Esophagus squamous epithelium (tissue), 5 donors: ENCODE measurements at regions not wholly inside any gene's neighbourhood (a gene's known extent, or its start where the extent isn't known, plus 50 kb on each side); places are given as distances from the start of the nearest gene placed in this dataset.

Source experiments
- DNase-seq: peaks from one replicate; lab custom pipeline; 2025; lab: John Stamatoyannopoulos, UW
- H3K27ac ChIP-seq, 4 donors: fragments of 200-600 bp; sonication (generic); one replicate each; pipeline ENCODE4 v1.5.1; 2016 to 2019; ENCODE audit warnings: mild to moderate bottlenecking in 1 of 4
- H3K27me3 ChIP-seq, 4 donors: fragments of 200-600 bp; sonication (generic); 1 replicate in 3 of 4; 2 replicates in 1 of 4; pipeline versions ENCODE4 v1.5.1 to v1.6.0; 2017 to 2021; ENCODE audit warnings: antibody characterized with exemption in 1 of 4
- H3K36me3 ChIP-seq, 3 donors: fragments of 200-600 bp; sonication (generic); one replicate each; pipeline ENCODE4 v1.5.1; 2016 to 2019
- H3K4me1 ChIP-seq, 3 donors: fragments of 200-600 bp; sonication (generic); one replicate each; pipeline ENCODE4 v1.5.1; 2017 to 2019
- H3K4me3 ChIP-seq, 4 donors: fragments of 200-600 bp; sonication (generic); 1 replicate in 3 of 4; 2 replicates in 1 of 4; pipeline ENCODE4 v1.5.1; 2016 to 2019; ENCODE audit warnings: mild to moderate bottlenecking in 2 of 4, moderate library complexity in 1 of 4
- H3K9me3 ChIP-seq, 3 donors: fragments of 200-600 bp; sonication (generic); one replicate each; pipeline ENCODE4 v1.5.1; 2016 to 2019
- POLR2A ChIP-seq, 4 donors: fragments of 450-650 bp; IDR thresholded peaks; one replicate each; pipeline ENCODE4 v1.6.1; 2017; ENCODE audit warnings: antibody characterized with exemption in 4 of 4, mild to moderate bottlenecking in 4 of 4, moderate library complexity in 3 of 4
- WGBS, 2 donors: methylation state at CpG; one replicate each; pipeline ENCODE4 v1.1.5; 2018; 5-methylcytosine and 5-hydroxymethylcytosine counted together
- intact Hi-C: fragments of 100-400 bp; cut with DNase I; formaldehyde crosslinking; loops from one replicate; pipeline ENCODE4 v1.15.0; 2022
- TF ChIP-seq, protein P1 (sequence below), 6 experiments: fragments of 450-650 bp in 4 of 6; fragments of 200-600 bp in 2 of 6; sonication (generic) in 2 of 6; IDR thresholded peaks; one replicate each; pipeline ENCODE4 v1.5.1; 2016 to 2019; ENCODE audit warnings: antibody characterized with exemption in 6 of 6, mild to moderate bottlenecking in 4 of 6, moderate library complexity in 4 of 6
- donor health status: DM: yes; HTN: yes; CAD: no.

DNA sequence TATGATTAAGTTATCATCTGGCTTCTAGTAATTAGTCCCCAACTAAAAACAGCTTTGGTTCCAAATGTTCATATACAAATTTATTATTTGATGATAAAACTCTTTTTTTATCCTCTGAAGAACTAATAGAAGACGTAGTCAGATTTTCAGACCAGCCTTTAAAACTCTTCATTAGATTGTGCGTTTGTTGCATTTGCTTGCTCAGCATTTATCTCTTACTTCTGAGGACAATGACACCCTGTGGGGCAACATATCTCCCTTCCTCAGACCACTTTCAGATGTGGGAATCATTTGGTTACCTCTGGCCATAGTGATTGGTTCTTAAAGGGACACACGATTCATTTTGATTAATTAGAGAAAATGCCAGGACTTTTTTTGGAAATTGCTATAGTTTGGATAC lies 481.8 kb downstream of the HAO1 start:
- DNase-seq: no peak
- H3K27ac ChIP-seq: no peak overlapping the region
- WGBS, 2 donors: 76 to 91% methylated on average over 3 of the region's 3 CpGs
- TF ChIP-seq POLR2A (IDR thresholded peaks at IDR 0.05): no peak
- TF ChIP-seq, protein P1, sequence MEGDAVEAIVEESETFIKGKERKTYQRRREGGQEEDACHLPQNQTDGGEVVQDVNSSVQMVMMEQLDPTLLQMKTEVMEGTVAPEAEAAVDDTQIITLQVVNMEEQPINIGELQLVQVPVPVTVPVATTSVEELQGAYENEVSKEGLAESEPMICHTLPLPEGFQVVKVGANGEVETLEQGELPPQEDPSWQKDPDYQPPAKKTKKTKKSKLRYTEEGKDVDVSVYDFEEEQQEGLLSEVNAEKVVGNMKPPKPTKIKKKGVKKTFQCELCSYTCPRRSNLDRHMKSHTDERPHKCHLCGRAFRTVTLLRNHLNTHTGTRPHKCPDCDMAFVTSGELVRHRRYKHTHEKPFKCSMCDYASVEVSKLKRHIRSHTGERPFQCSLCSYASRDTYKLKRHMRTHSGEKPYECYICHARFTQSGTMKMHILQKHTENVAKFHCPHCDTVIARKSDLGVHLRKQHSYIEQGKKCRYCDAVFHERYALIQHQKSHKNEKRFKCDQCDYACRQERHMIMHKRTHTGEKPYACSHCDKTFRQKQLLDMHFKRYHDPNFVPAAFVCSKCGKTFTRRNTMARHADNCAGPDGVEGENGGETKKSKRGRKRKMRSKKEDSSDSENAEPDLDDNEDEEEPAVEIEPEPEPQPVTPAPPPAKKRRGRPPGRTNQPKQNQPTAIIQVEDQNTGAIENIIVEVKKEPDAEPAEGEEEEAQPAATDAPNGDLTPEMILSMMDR (IDR thresholded peaks at IDR 0.05): no peak
- H3K27me3 ChIP-seq: no peaks in the 10 kb centered on the region
- H3K4me1 ChIP-seq: no peaks in the 10 kb centered on the region
- H3K4me3 ChIP-seq: no peak overlapping the region
- H3K9me3 ChIP-seq: no peaks in the 10 kb centered on the region
- no peaks in the 10 kb centered on the region for H3K36me3 ChIP-seq
- intact Hi-C loops: no loop called here

DNA sequence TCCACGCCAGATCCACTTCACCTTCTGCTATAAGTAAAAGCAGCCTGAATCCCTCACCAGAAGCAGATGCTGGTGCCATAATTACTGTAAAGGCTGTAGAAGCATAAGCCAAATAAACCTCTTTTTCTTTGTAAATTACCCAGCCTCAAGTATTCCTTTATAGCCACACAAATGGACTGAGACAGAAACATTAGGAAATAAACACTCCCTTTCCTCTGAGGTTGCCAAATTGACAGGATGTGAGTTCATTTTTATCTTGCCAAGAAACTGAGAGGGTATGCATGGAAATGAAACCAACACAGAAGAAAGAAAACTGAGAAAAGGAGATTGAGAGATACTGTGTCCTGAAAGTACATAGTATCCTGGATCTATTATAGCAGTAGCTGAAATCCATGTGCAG lies 481.2 kb downstream of the HAO1 start:
- Histone ChIP-seq H3K36me3 (no peaks in the 10 kb centered on the region), H3K9me3 (no peaks in the 10 kb centered on the region), H3K27me3 (no peaks in the 10 kb centered on the region), H3K4me1 (no peaks in the 10 kb centered on the region), H3K27ac (no peak overlapping the region), H3K4me3 (no peak overlapping the region)
- TF ChIP-seq, protein P1 (IDR thresholded peaks at IDR 0.05): no peak
- no peak for TF ChIP-seq POLR2A (IDR thresholded peaks at IDR 0.05)
- WGBS, 2 donors: 64 to 78% methylated on average over 1 of the region's 1 CpG
- intact Hi-C loops: no loop called here
- DNase-seq: no peak

- no peak overlapping the region for H3K4me3 ChIP-seq
- no peak for DNase-seq
- no peak overlapping the region for H3K27ac ChIP-seq
- TF ChIP-seq, protein P1 (IDR thresholded peaks at IDR 0.05): no peak
- TF ChIP-seq POLR2A (IDR thresholded peaks at IDR 0.05): no peak
- intact Hi-C loops: no loop called here
- H3K9me3 ChIP-seq: no peaks in the 10 kb centered on the region
- 63 to 76% methylated on average over 1 of the region's 1 CpG for WGBS, 2 donors
- no peaks in the 10 kb centered on the region for H3K27me3 ChIP-seq
- no peaks in the 10 kb centered on the region for H3K4me1 ChIP-seq
- H3K36me3 ChIP-seq: no peaks in the 10 kb centered on the region
Observed at GRCh38 chr20:7463290-7463689, 477.0 kb downstream of the HAO1 start.

- TF ChIP-seq POLR2A (IDR thresholded peaks at IDR 0.05): no peak
- TF ChIP-seq, protein P1 (IDR thresholded peaks at IDR 0.05): no peak
- H3K4me1 ChIP-seq: no peaks in the 10 kb centered on the region
- WGBS, 2 donors: 80 to 90% methylated on average over 1 to 2 of the region's 2 CpGs
- no peaks in the 10 kb centered on the region for H3K9me3 ChIP-seq
- no peak for DNase-seq
- no peak overlapping the region for H3K4me3 ChIP-seq
- H3K36me3 ChIP-seq: no peaks in the 10 kb centered on the region
- H3K27ac ChIP-seq: no peak overlapping the region
- intact Hi-C loops: no loop called here
- no peaks in the 10 kb centered on the region for H3K27me3 ChIP-seq
Observed at GRCh38 chr20:7470912-7471311, 469.3 kb downstream of the HAO1 start.

DNA sequence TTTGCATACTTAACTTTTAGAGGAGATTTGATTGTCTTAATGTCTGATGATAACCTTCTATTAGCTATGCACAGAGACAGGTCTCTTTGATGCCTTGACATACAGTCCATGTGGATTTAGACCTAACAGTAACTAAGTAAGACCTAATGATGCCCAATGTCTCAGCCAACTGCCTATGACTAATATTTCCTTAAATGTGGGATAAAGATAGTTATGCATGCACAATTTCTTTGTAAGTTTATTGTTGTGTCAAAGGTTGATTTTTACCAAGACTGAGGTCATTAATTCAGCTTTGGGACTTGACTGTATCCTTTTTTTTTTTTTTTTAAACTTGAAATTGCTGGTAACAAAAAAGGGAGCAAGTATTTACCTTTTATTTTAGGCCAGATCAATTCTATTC lies 450.0 kb downstream of the HAO1 start:
- Histone ChIP-seq H3K27me3 (no peaks in the 10 kb centered on the region), H3K4me1 (no peaks in the 10 kb centered on the region), H3K9me3 (peaks cover 0 to 14% (median 0%) of the 10 kb centered on the region in 3 donors), H3K36me3 (no peaks in the 10 kb centered on the region), H3K4me3 (no peak overlapping the region), H3K27ac (no peak overlapping the region)
- no peak for DNase-seq
- TF ChIP-seq, protein P1 (IDR thresholded peaks at IDR 0.05): no peak
- no peak for TF ChIP-seq POLR2A (IDR thresholded peaks at IDR 0.05)
- intact Hi-C loops: no loop called here
